Esophagus muscularis mucosa (tissue), 4 donors: ENCODE measurements at regions not wholly inside any gene's neighbourhood (a gene's known extent, or its start where the extent isn't known, plus 50 kb on each side); places are given as distances from the start of the nearest gene placed in this dataset.

Experiments
- DNase-seq: peaks from one replicate; pipeline ENCODE4 v3.0.0-alpha.2; 2017; ENCODE audit errors: extremely low spot score
- H3K27ac ChIP-seq, 4 donors: fragments of 200-600 bp; sonication (generic); replicated peaks in 1 of 4; 1 replicate in 3 of 4; 2 replicates in 1 of 4; pipeline ENCODE4 v1.5.1; 2016 to 2019; ENCODE audit warnings: mild to moderate bottlenecking in 1 of 4
- H3K27me3 ChIP-seq, 4 donors: fragments of 200-600 bp; sonication (generic); one replicate each; pipeline versions ENCODE4 v1.5.1 to v1.6.0; 2016 to 2019
- H3K36me3 ChIP-seq, 4 donors: fragments of 200-600 bp; sonication (generic); one replicate each; pipeline ENCODE4 v1.5.1; 2016 to 2019
- H3K4me1 ChIP-seq, 4 donors: fragments of 200-600 bp; sonication (generic); one replicate each; pipeline ENCODE4 v1.5.1; 2016 to 2019
- H3K4me3 ChIP-seq, 4 donors: fragments of 200-600 bp; sonication (generic); 1 replicate in 2 of 4; 2 replicates in 2 of 4; pipeline ENCODE4 v1.5.1; 2016 to 2019; ENCODE audit warnings: mild to moderate bottlenecking in 4 of 4, moderate library complexity in 1 of 4
- H3K9me3 ChIP-seq, 4 donors: fragments of 200-600 bp; sonication (generic); 1 replicate in 3 of 4; 2 replicates in 1 of 4; pipeline ENCODE4 v1.5.1; 2016 to 2019
- CTCF ChIP-seq, 3 experiments: fragments of 200-600 bp in 2 of 3; fragments of 450-650 bp in 1 of 3; sonication (generic) in 2 of 3; IDR thresholded peaks; one replicate each; pipeline ENCODE4 v1.5.1; 2017 to 2019; ENCODE audit warnings: antibody characterized with exemption in 3 of 3, mild to moderate bottlenecking in 2 of 3, moderate library complexity in 1 of 3
- EP300 ChIP-seq: sonication (generic); formaldehyde crosslinking; IDR thresholded peaks from one replicate; pipeline ENCODE4 v1.6.1; 2017; ENCODE audit warnings: antibody characterized with exemption
- POLR2A ChIP-seq: fragments of 450-650 bp; IDR thresholded peaks from one replicate; pipeline ENCODE4 v1.6.1; 2017; ENCODE audit warnings: antibody characterized with exemption, moderate library complexity, mild to moderate bottlenecking, low read depth
- POLR2AphosphoS5 ChIP-seq, 2 donors: sonication (generic); formaldehyde crosslinking; IDR thresholded peaks; one replicate each; pipeline ENCODE4 v1.6.1; 2017; ENCODE audit warnings: antibody characterized with exemption in 2 of 2
- WGBS: methylation state at CpG from one replicate; pipeline ENCODE4 v1.1.5; 2018; 5-methylcytosine and 5-hydroxymethylcytosine counted together
- intact Hi-C: fragments of 100-400 bp; cut with DNase I; formaldehyde crosslinking; loops from one replicate; pipeline ENCODE4 v1.15.1; 2023

GRCh38 chr1:203969846-203970245 lies 103.1 kb upstream of the SOX13 start:
- 88% methylated on average over 3 of the region's 3 CpGs for WGBS
- intact Hi-C loops: no loop called here
- Histone ChIP-seq H3K27me3 (no peaks in the 10 kb centered on the region), H3K4me1 (peaks cover 0 to 6% (median 1%) of the 10 kb centered on the region in 4 donors), H3K36me3 (no peaks in the 10 kb centered on the region), H3K9me3 (peaks cover 0 to 12% (median 8%) of the 10 kb centered on the region in 4 donors), H3K27ac (no peak overlapping the region), H3K4me3 (no peak overlapping the region)
- DNase-seq: no peak
- TF ChIP-seq POLR2A: no peak
- no peak for TF ChIP-seq POLR2AphosphoS5 (IDR thresholded peaks at IDR 0.05)
- TF ChIP-seq EP300: no peak
- no peak for TF ChIP-seq CTCF (IDR thresholded peaks at IDR 0.05)

DNA sequence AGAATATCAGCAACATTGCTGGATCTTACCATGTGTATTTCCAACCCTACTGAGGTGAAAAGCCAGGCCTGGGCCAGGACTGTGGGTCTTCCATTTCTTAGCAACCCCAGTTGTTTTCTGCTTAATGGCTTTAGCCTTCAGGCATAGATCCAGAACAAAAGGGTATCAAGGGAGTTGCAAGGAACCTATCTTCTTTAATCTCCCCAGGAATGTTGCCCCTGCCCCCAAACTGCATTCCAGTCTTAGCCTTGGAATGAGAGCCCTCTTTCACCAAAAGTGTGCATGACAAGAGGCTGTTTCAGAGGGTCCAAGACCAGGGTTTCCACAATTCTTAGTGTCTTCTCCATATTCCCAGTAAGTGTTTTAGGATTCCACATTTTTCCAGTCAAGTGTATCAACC lies 87.9 kb upstream of the SOX13 start:
- no peak overlapping the region for H3K4me3 ChIP-seq
- no peaks in the 10 kb centered on the region for H3K27me3 ChIP-seq
- no peak overlapping the region for H3K27ac ChIP-seq
- TF ChIP-seq EP300: no peak
- TF ChIP-seq POLR2AphosphoS5 (IDR thresholded peaks at IDR 0.05): no peak
- no peak for TF ChIP-seq CTCF (IDR thresholded peaks at IDR 0.05)
- H3K4me1 ChIP-seq: no peaks in the 10 kb centered on the region
- peak; percentile 10 for DNase-seq
- H3K9me3 ChIP-seq: no peaks in the 10 kb centered on the region
- H3K36me3 ChIP-seq: no peaks in the 10 kb centered on the region
- intact Hi-C loops: no loop called here

DNA sequence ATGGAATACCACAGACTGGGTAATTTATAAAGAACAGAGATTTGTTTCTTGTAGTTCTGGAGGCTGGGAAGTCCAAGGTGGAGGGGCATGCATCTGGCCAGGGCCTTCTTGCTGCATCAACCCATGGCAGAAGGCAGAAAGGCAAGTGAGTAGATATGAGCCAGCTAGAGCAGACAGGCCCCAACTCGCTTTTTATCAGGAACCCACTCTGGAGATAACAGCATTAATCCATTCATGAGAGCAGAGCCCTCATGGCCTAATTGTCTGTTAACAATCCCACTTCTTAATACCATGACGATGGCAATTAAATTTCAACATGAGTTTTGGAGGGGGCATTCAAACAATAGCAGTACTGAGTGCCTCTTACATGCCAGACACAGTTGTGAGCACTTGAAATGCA lies 87.2 kb upstream of the SOX13 start:
- peak; percentile 74 for DNase-seq
- 88% methylated on average over 2 of the region's 2 CpGs for WGBS
- H3K27ac ChIP-seq: no peak overlapping the region
- H3K36me3 ChIP-seq: no peaks in the 10 kb centered on the region
- no peak for TF ChIP-seq EP300
- no peak for TF ChIP-seq POLR2A
- TF ChIP-seq CTCF (IDR thresholded peaks at IDR 0.05): no peak
- TF ChIP-seq POLR2AphosphoS5 (IDR thresholded peaks at IDR 0.05): no peak
- H3K4me1 ChIP-seq: no peaks in the 10 kb centered on the region
- H3K4me3 ChIP-seq: no peak overlapping the region
- intact Hi-C loops: no loop called here
- H3K9me3 ChIP-seq: no peaks in the 10 kb centered on the region
- H3K27me3 ChIP-seq: no peaks in the 10 kb centered on the region

GRCh38 chr1:203986887-203987461 lies 85.9 kb upstream of the SOX13 start:
- Histone ChIP-seq H3K36me3 (no peaks in the 10 kb centered on the region), H3K27me3 (no peaks in the 10 kb centered on the region), H3K4me1 (no peaks in the 10 kb centered on the region), H3K9me3 (no peaks in the 10 kb centered on the region), H3K4me3 (no peak overlapping the region), H3K27ac (no peak overlapping the region)
- intact Hi-C loops: no loop called here
- DNase-seq: peak; percentile 60
- TF ChIP-seq EP300: no peak
- no peak for TF ChIP-seq POLR2AphosphoS5 (IDR thresholded peaks at IDR 0.05)
- no peak for TF ChIP-seq CTCF (IDR thresholded peaks at IDR 0.05)
- no peak for TF ChIP-seq POLR2A
- WGBS: 86% methylated on average over 5 of the region's 5 CpGs

DNA sequence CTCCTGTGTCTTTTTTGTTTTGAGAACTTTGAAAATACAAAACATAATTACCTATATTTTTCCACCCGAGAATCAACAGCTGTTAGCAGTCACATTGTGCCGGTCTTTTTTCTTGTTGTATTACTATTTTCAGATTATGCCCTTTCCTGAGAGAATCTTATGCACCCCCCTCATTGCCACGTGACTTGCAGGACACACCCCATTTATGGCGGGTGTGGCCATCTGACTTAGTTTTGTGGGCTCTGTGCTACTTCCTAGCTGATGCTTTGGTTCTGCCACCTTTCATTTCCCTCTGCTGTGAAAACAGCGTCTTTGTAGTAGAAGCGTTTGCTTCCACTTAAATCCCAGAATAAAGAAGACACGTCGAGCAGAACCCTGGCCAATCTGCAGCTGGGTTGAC lies 82.8 kb upstream of the SOX13 start:
- no peak overlapping the region for H3K4me3 ChIP-seq
- no peaks in the 10 kb centered on the region for H3K36me3 ChIP-seq
- H3K4me1 ChIP-seq: peaks cover 0 to 5% (median 0%) of the 10 kb centered on the region in 4 donors
- no peak for DNase-seq
- no peak overlapping the region for H3K27ac ChIP-seq
- H3K27me3 ChIP-seq: peaks cover 0 to 5% (median 0%) of the 10 kb centered on the region in 4 donors
- no peaks in the 10 kb centered on the region for H3K9me3 ChIP-seq
- intact Hi-C loops: no loop called here
- no peak for TF ChIP-seq EP300
- TF ChIP-seq CTCF (IDR thresholded peaks at IDR 0.05): no peak
- no peak for TF ChIP-seq POLR2AphosphoS5 (IDR thresholded peaks at IDR 0.05)
- no peak for TF ChIP-seq POLR2A
- WGBS: 74% methylated on average over 8 of the region's 8 CpGs
